ENCODE measurements at regions not wholly inside any gene's neighbourhood (a gene's known extent, or its start where the extent isn't known, plus 50 kb on each side); places are given as distances from the start of the nearest gene placed in this dataset.

DNA sequence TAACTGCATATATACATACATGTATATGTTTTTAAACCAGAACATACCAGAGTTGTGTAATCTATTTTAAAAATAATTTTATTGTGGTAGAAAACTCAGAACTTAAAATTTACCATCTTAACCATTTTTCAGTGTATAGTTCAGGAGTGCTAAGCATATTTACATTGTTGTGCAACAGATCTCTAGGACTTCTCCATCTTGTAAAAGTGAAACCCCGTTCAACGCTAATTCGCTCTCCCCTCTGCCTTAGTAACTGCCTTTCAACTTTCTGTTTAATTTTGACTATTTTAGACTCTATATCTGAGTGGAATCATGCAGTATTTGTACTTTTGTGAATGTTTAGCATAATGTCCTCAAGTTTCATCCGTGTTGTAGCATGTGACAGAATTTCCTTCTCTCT, 51.8 kb upstream of the SSR3 start:
- no peak for TF ChIP-seq CTCF (IDR thresholded peaks at IDR 0.05 in 4 of 5, conservative IDR thresholded peaks at IDR 0.05 in 1 of 5)
- no peak for TF ChIP-seq POLR2A (IDR thresholded peaks at IDR 0.05)

All from gastrocnemius medialis (tissue), 4 donors.